CD4-positive, alpha-beta T cell treated with Interleukin-15 for 4 hours (primary cell): ENCODE measurements at regions not wholly inside any gene's neighbourhood (a gene's known extent, or its start where the extent isn't known, plus 50 kb on each side); places are given as distances from the start of the nearest gene placed in this dataset.

ENCODE experiments used
- DNase-seq: peaks from one replicate; pipeline ENCODE4 v3.0.0-alpha.2; 2020; ENCODE audit warnings: low spot score

DNA sequence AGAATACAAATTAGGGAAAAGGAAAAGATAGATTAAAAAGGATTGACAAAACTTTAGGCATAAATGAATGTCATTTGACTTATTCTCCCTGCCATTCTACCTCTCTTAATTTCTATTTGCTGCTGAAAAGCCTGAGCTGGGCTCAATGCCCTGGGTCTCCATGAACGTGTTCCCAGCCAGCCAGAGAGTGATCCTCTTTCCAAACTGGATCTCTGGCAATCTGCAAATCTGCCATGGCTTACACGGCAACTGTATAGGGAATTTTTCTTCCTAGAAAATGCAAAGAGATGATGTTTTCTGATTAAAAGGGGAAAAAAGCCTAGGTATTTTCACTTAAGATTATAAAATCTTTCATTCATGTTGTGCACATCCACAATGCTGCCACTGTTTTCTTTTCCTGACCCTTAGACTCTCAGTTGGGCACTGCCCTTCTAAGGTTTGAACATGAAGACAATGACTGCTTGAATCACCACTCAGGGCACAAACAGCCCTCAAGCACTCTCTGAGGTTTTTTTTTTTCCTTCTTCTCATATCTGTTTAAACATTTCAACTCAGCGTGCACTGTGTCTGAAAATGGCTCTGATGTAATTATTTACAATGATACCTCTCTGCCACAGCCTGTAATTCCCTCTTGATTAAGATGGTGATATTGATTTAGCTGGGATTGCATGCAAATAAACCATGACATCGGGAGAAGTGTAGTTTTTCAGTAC, 60.3 kb downstream of the DACT1 start:
- no peak for DNase-seq

DNA sequence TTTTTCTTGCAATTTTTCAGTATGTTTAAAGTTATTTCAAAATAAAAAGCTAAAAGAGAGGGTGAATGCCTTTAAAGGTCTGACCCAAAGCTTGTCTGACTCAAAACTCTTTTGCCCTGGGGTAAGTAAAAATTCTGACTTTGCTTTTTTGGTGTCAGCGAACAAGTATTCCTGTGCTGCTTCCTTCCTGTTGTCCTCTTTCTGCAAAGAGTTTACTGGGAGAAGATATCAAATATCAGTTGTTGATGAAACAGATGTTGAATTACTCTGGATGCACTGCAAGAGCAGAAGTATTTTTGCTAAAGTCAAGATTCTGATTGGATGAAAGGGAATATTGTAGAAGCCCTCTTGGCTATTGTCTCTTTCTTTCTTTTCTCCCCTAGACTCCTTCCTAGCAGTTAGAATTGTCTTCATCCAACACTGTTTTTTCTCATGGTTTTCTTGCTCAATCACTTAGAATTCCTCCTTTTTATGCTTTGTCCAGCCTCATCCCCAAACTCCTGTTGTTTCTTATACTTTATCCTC, 62.0 kb downstream of the DACT1 start:
- no peak for DNase-seq

DNA sequence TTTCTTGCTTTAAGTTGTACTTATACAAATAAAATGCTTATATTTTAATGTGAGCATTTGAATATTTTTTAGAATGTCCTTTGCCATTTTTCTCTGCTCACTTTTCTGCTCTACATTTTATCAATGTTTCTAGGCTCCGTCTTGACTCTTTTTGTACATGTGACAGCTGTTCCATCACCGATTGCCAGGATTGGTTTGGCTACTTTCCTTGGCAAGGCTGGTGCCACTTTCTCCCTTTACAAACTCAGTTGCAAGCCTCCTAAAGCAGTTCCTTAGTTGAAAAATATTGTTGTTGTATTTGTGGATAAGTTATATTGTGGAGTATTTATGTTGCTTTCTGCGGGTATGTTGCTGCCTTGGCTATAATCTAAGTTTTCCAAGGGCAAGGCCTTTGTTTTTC, 63.4 kb downstream of the DACT1 start:
- no peak for DNase-seq

DNA sequence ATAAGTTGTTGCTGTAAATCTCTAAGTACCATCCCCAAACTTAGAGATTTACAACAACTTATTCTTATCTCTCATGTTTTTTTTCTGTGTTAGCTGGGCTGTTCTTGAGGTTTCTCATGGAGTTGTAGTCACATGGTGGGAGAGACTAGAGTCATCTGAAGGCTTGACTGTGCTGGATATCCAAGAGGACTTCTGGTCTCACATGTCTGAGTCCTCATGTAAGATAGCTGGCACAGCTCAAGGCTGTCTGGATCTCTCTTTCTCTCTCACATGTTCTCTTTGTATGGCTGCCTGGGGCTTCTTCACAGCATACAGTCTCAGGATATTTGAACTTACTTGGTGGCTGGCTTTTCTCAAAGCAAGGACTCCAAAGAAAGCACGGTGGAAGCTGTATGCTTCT, 63.8 kb downstream of the DACT1 start:
- no peak for DNase-seq

DNA sequence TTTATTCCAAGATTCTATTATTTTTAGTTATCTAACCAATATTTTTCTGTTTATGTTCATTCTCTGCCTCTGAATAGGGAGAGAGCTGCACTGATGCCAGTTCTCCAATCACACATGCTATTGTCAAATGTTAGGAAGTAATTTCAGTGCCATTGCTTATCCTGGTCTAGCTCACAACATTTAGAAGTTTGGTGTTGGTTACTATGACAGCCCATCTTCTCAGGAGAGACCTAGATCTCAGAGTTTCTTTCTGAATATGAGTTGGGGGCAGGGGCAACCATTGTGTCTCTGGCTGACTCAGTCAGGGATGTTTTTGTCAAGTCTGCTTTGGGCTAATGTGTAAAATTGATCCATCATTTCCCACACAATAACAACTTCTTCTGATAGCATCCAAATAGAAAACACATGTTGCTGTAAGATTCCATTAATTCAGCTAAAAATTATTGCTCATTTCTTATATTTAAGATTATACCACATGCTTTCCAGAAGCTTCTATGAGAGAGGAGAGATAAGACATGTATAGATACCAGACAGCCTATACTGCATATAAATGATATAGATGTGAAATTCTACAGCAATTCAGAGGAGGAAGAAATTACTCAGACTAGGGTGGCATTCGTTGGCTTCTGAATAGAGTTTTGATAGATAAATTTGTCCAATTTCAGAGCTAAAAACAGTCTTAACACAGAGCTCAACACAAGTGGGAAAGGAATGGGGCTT, 64.8 kb downstream of the DACT1 start:
- DNase-seq, result no peak

DNA sequence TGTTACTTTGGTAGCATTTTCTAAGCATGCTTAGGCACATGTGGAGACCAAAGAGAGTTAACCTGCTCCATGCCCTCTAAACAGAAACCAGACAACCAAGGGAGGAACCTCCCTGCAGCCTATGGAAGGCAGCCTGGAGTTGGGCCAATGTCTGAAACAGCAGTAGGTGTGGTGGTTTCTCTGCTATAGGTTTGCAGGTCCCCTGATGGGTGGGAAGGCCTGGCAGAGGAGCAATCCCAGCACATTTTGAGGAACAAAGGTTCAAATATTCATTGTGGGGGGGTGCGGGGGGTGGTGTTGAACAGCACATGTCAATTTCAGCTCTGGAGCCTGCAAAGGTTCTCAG, 65.4 kb downstream of the DACT1 start:
- no peak for DNase-seq

DNA sequence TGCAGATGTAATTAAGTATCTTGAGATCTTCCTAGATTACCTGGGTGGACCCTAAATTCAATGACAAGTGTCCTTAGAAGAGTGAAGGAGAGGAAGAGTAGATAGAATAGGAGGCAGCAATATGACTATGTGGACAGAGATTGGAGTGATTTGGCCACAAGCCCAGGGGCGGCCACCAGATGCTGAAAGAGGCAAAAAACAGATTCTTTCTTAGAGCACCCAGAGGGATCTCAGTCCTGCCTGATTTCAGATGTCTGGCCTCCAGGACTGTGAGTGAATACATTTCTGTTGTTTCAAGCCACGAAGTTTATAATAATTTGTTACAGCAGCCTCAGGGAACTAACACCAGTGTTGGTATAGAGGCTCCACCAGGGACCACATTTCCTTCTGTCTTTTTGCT, 67.3 kb downstream of the DACT1 start:
- no peak for DNase-seq

DNA sequence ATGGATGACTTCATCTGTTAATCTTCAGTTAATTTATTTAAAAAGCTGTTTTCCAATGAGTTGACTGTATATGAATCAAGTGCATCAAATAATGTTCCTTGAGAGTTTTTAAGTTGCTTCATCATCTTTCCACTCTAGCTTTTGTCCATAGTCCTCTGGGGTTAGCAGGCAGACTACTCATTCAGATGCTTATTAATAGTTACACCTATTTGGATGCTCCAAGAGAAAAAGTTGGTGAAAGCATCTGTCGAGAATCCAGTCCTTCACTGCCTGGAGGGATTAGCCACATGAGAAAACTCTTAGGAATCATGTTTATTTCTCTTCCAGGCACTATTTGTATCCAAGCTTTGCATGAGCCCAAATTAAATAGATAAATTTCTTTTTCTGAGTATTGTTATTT, 70.2 kb downstream of the DACT1 start:
- DNase-seq, result no peak

DNA sequence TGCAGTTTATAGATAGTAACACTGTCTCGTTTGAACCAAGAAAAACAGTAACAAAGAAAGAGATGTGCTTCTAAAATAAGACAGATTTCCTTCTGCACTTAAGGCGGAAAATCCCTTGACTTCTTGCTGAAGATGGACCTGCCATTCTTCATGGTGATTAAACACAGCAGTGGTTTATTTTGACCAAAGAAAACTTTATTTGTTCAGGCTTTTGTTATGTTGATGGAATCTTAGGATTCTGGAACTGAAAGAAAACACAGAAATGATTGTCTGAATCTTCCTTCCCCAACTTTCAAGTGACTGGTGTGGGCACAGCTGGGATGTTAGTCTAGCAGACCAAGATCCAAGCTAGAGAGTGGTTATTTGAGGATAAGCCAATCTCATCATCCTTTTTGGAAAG, 72.2 kb downstream of the DACT1 start:
- DNase-seq, result no peak

DNA sequence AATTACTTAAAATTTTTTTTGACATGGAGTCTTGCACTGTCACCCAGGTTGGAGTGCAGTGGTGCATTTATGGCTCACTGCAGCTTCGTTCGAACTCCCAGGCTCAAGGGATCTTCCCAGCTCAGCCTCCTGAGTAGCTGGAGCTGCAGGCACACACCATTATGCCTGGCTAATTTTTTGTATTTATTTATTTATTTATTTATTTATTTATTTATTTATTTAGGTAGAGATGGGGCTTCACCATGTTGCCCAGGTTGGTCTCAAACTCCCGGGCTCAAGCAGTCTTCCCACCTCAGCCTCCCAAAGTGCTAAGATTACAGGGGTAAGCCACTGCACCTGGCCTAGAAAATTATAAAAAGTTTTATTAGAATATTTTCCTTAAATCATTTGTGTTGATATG, 73.6 kb downstream of the DACT1 start:
- DNase-seq, result no peak

DNA sequence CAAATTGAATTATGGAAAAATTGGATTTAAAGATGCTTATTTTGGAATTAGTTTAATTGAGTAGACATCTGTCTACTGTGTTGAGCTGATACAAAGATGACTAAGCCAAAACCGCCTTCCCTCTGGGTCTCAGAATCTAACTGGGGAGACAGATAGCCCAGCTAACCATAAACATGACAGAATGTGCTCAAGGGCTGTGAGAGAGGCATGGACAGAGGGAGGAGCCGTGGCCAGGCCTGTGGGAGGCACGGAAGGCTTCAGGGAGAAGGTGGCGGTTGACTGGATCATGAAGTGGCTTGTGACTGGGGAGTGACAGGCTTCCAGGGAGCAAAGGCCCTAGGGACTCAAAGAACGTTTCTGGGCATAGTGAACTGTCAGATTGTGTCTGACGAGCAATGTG, 74.6 kb downstream of the DACT1 start:
- DNase-seq, result no peak

DNA sequence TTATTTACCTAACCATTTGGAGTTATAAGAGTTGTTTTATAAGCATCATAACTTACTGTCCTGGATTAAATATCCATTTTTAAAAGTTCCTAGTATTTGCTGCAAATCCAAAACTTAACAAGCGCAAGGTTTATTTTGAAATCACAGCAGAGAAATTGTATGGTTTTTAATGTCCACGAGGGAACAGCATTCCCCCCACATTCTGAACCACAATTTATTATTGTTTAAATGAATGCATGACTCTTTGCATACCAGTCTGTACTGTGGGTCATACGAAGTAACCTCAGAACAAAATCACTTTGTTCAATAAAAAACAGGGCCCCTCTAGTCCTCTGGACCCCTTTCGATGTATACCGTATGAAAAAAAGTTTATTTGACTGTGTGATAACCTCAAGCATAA, 75.9 kb downstream of the DACT1 start:
- no peak for DNase-seq

DNA sequence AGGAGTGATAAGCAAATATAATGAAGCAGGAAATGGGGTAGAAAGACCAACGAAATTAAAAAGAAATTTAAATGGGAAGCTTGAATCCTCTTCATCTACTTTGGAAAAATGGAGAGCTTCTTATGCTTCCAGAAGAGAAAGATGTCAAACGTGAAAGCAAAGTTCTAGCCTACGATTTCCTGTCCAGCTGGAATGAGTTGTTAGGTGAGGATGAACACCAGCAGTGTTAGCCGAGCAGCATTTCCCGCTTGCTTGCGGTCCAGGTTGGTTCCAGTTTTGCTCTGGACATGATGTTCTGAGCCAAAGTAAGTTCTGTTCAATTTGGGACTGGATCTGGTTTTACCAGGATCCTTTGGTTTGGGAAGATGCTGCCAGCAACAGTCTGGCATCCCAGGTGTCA, 78.9 kb downstream of the DACT1 start:
- no peak for DNase-seq

DNA sequence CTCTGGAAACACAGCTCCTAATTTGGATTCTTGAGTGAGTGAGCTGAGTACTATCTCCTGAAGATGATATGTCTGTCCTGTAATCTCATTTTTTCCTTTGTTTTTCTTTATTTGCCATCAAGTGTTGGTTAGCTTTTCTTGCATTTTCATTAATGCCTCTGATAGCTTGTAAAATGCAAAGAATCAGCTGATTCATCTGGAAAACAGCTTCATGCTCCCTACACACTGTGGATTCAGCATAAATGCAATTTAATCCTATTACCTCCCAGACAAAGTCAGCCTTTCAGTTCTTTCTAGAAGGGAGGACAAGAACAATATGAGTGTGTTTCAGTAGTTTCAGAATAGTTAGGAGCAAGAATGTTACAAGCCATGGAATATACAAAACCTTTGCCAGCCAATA, 79.4 kb downstream of the DACT1 start:
- DNase-seq, result no peak

DNA sequence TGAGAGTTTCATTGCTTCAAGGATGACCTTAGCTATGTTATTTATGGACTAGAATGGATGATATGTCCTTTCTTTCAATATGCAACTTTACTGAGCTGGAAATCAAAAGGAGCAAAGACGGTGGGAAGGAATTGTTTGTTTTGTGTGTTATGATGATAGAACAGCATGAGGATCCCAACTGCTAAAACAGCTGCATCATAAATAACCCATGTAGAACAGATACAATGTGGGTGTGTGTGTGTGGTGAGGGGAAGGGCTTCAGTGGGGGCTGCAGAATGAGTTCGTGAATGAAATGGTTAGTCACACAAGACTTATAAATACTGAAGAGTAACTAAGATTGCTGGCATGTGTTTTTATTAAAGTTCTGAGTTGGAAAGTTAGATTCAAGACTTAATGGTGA, 80.1 kb downstream of the DACT1 start:
- DNase-seq, result no peak

DNA sequence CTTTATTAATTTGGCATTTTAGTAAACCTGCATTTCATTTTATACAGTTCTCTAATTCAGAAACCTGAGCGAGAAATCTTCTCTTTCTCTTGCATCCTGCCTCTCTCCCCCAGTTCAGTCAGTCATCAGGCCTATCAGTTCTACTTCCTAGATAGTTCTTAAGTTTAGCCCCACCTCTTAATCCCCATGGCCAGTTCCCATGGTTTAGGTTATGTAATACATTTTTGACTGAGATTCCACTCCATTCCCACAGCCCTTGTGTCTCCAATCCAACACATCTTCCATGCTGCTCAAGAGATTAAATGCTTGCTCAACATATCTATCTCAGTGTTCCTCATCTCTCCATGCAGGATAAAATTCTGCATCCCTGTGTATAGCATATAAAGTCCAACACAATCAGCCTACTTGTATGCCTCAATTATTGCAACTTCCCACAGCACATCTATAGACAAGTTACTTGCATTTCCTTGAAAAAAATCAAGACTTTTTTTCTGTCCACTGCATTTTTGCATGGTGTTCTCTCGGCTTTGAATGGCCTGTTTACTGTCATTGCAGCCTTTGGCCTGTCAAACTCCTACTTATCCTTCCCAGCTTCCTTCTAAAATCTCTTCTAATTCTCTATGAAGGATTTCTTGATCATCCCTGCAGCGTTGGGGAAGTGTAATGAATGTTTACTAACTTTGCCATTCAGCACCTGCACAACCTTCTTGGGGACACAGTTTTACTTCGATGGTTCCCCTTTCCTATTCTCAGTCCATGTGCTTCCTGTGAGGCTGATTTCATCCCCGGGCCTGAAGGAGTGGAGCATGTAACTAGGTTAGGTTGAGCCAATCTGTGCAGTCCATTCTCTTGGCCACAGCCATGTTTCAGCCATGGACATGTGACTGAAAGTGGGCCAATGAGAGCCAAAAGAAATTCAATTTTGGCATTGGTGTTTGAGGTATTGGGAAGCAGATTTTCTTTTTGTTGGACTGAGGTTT, 80.8 kb downstream of the DACT1 start:
- no peak for DNase-seq

DNA sequence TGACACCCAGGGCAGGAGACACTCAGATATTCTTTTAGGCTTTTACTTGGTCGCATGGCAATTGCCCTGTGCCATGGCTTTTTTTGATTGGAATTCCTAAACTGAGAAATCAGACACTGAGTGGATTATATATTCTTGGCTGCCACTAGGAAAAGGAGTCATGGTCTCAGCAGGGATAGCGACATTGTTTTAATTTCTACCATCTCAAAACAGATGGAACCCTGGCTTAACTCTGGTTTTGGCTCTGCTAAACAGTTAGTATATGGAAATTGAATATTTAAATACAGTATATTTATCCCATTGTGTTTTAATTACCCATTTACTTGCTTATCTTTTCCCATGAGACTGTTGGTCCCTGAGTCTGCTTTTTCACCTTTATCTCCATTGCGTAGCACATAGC, 84.0 kb downstream of the DACT1 start:
- DNase-seq, result no peak

DNA sequence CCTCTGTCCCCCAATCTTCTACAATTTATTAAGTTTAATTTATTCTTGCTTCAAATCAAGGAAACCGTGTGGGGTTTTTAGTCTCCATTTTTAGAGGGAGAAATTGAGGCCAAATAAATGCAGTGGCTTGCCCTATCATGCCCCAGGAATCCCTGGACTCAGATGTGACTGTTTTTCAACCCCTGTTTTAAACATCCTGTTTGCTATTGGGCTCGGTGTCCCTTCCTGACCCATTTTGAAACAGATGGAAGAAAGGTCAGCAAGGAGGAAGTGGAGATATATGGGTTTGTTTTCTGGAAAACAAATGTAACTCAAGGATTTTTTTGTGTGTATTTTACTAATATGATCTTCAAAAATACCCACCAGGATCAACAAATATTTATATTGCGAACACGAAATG, 84.7 kb downstream of the DACT1 start:
- no peak for DNase-seq

DNA sequence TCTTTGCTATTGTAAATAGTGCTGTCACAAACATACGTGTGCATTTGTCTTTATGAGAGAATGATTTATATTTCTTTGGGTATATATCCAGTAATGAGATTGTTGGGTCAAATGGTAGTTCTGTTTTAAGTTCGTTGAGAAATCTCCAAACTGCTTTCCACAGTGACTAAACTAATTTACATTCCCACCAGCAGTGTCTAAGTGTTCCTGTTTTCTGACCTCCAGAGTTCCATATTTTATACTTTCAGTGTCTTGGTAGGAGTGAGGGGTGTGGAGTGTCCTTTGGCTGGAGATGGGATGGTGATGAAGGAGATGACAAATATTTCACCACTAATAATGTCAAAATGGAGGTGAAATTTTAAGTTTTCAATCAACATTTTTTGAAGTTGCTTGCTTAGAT, 86.4 kb downstream of the DACT1 start:
- no peak for DNase-seq

DNA sequence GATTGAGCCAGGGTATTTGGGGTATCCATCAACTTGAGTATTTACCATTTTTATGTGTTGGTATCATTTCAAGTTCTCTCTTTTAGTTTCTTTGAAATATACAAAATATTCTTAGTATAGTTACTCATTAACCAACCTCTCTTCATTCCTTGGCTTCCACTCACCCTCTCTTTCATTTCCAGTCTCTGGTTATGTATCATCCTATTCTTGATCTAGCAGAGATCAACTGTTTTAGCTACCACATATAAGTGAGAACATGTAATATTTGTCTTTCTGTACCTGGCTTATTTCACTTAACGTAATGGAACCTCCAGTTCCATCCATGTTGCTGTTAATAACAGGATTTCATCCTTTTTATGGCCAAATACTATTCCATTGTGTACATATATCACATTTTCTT, 86.9 kb downstream of the DACT1 start:
- DNase-seq, result no peak

DNA sequence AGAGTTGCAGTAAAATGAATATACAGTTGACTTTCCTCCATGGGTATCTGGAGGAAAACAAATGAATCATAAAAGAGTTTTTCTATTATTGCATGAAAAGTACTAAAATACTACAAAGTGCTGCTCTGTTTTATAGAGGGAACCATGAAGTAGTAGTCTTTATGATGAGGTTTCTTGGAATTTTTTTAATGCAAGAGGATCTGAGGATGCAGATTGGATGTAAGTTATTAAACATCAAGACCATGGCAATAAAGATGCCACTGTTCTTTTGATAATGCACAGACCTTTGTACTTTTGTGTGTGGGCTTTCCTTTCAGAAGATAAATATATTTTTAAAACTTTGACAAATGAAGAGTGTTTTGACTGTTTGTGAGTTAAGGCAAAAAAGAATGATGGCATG, 87.5 kb downstream of the DACT1 start:
- no peak for DNase-seq

DNA sequence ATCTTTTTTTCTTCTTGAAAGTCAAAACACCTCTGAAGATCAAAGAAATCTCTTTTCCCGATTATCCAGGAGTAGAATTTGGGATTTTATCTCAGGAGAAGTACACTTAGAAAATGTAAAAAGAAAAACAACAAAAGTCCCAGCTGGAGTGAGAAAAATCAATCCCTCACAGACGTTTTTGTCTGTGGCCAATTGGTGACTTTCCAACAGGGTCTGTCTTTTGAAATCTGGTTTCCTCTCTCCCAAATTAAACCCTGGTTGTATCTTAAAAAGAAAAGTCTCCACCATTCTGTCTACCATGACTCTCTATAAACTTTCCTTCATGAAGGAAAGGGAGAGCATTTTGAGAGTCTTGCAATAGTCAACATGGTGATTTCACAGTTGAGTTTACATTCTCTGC, 88.1 kb downstream of the DACT1 start:
- DNase-seq, result no peak
